ENCODE measurements at regions not wholly inside any gene's neighbourhood (a gene's known extent, or its start where the extent isn't known, plus 50 kb on each side); places are given as distances from the start of the nearest gene placed in this dataset.

DNA sequence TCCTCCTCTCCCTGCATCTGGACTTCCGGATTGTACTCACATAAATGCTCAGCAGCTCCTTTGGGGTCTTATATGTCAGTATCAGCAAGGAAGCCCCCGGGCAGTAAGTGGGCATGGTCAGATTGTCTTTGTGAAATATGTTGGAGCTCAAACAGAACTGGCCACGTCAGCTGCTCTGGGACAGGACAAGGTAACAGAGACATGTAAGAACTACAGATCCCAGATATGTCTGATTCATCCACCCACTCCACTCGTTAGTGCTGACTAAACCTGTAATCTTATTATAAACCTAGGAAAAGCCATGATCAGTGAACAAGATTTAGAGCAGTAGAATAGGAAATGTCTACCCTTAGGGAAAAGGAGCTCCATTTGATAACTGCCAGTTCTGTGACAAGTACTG, 561.8 kb downstream of the CETN3 start:
- H3K56ac ChIP-seq (ENCODE audit: extremely low read depth, insufficient read depth, low read length) = no peak overlapping the region
- H4K20me1 ChIP-seq (ENCODE audit: insufficient read depth, low read length) = no peaks in the 10 kb centered on the region
- H3K79me1 ChIP-seq (ENCODE audit: low read depth in 1 of 2, low read length in 2 of 2) = no peaks in the 10 kb centered on the region
- H4K5ac ChIP-seq (ENCODE audit: low read depth, low read length) = no peak overlapping the region
- no peak overlapping the region for H3K4ac ChIP-seq (ENCODE audit: low read depth, low read length)
- no peak overlapping the region for H3K27ac ChIP-seq (ENCODE audit: insufficient read depth, low read length)
- no peak overlapping the region for H2AK5ac ChIP-seq (ENCODE audit: low read depth, low read length)
- H2BK20ac ChIP-seq (ENCODE audit: low read depth, low read length) = no peak overlapping the region
- CTCF ChIA-PET = no interaction called here
- H2AFZ ChIP-seq (replicated peaks; ENCODE audit: low read length, poor library complexity) = no peak overlapping the region
- no peak overlapping the region for H3K4me2 ChIP-seq (ENCODE audit: low read depth, low read length)
- H4K8ac ChIP-seq (ENCODE audit: low read depth in 2 of 2, low read length in 2 of 2) = no peak overlapping the region
- BruUV-seq (replicated peaks) = no TSS peak
- dilution Hi-C loops (cut with HindIII; ENCODE audit: low sequenced_read_pairs, unreplicated experiment) (no loop called here), in situ Hi-C loops (cut with MboI; ENCODE audit: low sequenced_read_pairs) (no loop called here), intact Hi-C loops (cut with micrococcal nuclease) (no loop called here)
- no peak overlapping the region for H4K91ac ChIP-seq (ENCODE audit: insufficient read depth, low read depth, low read length)
- no peaks in the 10 kb centered on the region for H3K36me3 ChIP-seq (ENCODE audit: control insufficient read depth, insufficient read depth, low read length)
- H3K9me1 ChIP-seq (ENCODE audit: insufficient read depth, low read length) = no peaks in the 10 kb centered on the region
- no peak overlapping the region for H3K23ac ChIP-seq (ENCODE audit: low read depth, low read length)
- no peak overlapping the region for H3K4me3 ChIP-seq (ENCODE audit: insufficient read depth, low read depth, low read length)
- no peak overlapping the region for H2BK120ac ChIP-seq (ENCODE audit: low read depth, low read length)
- H3K27me3 ChIP-seq (ENCODE audit: control insufficient read depth, insufficient read depth, low read length) = no peaks in the 10 kb centered on the region
- no peak overlapping the region for H2BK15ac ChIP-seq (ENCODE audit: low read depth, low read length)
- no peaks in the 10 kb centered on the region for H3K4me1 ChIP-seq (ENCODE audit: control insufficient read depth, insufficient read depth, low read length)
- no peak overlapping the region for H3K14ac ChIP-seq (replicated peaks; ENCODE audit: low read depth, low read length)
- TF ChIP-seq BHLHE40 (IDR thresholded peaks at IDR 0.05; ENCODE audit: low read depth, low read length) = no peak
- no peak for TF ChIP-seq FOS (IDR thresholded peaks at IDR 0.05; ENCODE audit: low read depth, low read length)
- no peak for TF ChIP-seq CEBPB (IDR thresholded peaks at IDR 0.05; ENCODE audit: low read depth, low read length)
- TF ChIP-seq MXI1 (IDR thresholded peaks at IDR 0.05; ENCODE audit: borderline replicate concordance, low read depth, low read length) = no peak
- TF ChIP-seq, protein P1, sequence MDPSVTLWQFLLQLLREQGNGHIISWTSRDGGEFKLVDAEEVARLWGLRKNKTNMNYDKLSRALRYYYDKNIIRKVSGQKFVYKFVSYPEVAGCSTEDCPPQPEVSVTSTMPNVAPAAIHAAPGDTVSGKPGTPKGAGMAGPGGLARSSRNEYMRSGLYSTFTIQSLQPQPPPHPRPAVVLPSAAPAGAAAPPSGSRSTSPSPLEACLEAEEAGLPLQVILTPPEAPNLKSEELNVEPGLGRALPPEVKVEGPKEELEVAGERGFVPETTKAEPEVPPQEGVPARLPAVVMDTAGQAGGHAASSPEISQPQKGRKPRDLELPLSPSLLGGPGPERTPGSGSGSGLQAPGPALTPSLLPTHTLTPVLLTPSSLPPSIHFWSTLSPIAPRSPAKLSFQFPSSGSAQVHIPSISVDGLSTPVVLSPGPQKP (IDR thresholded peaks at IDR 0.05; ENCODE audit: borderline replicate concordance, low read depth, low read length) = no peak
- no peak for TF ChIP-seq POLR2A (IDR thresholded peaks at IDR 0.05; ENCODE audit: low read depth, low read length)
- TF ChIP-seq CHD1 (IDR thresholded peaks at IDR 0.05; ENCODE audit: low read depth, low read length) = no peak
- TF ChIP-seq RAD21 (IDR thresholded peaks at IDR 0.05; ENCODE audit: low read length) = no peak
- no peak for TF ChIP-seq RCOR1 (IDR thresholded peaks at IDR 0.05; ENCODE audit: insufficient replicate concordance, low read length)
- TF ChIP-seq, protein P2, sequence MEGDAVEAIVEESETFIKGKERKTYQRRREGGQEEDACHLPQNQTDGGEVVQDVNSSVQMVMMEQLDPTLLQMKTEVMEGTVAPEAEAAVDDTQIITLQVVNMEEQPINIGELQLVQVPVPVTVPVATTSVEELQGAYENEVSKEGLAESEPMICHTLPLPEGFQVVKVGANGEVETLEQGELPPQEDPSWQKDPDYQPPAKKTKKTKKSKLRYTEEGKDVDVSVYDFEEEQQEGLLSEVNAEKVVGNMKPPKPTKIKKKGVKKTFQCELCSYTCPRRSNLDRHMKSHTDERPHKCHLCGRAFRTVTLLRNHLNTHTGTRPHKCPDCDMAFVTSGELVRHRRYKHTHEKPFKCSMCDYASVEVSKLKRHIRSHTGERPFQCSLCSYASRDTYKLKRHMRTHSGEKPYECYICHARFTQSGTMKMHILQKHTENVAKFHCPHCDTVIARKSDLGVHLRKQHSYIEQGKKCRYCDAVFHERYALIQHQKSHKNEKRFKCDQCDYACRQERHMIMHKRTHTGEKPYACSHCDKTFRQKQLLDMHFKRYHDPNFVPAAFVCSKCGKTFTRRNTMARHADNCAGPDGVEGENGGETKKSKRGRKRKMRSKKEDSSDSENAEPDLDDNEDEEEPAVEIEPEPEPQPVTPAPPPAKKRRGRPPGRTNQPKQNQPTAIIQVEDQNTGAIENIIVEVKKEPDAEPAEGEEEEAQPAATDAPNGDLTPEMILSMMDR (conservative IDR thresholded peaks at IDR 0.05; ENCODE audit: low read depth, low read length) = no peak
- no peak for TF ChIP-seq SMC3 (IDR thresholded peaks at IDR 0.05; ENCODE audit: low read depth, low read length)
- no peak for TF ChIP-seq RFX5 (IDR thresholded peaks at IDR 0.05; ENCODE audit: low read depth, low read length)
- no peak for TF ChIP-seq NFE2L2 (IDR thresholded peaks at IDR 0.05; ENCODE audit: low read depth, low read length)
- no peak for TF ChIP-seq MAFK (IDR thresholded peaks at IDR 0.05; ENCODE audit: low read depth, low read length)
- TF ChIP-seq MAZ (IDR thresholded peaks at IDR 0.05; ENCODE audit: borderline replicate concordance, low read depth, low read length) = no peak
- TF ChIP-seq, protein P3, sequence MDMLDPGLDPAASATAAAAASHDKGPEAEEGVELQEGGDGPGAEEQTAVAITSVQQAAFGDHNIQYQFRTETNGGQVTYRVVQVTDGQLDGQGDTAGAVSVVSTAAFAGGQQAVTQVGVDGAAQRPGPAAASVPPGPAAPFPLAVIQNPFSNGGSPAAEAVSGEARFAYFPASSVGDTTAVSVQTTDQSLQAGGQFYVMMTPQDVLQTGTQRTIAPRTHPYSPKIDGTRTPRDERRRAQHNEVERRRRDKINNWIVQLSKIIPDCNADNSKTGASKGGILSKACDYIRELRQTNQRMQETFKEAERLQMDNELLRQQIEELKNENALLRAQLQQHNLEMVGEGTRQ (IDR thresholded peaks at IDR 0.05; ENCODE audit: low read depth, low read length) = no peak
- no peak overlapping the region for H3K9ac ChIP-seq (ENCODE audit: low read depth, low read length)
- H2BK5ac ChIP-seq (ENCODE audit: low read depth, low read length, poor library complexity, severe bottlenecking) = no peak overlapping the region
- POLR2A ChIA-PET (ENCODE audit: unreplicated experiment) = no interaction called here
- no peak overlapping the region for H3K18ac ChIP-seq (ENCODE audit: low read depth, low read length)
- 0 out of 2 replicates have a peak, but pooled peaks cover 2% of the 10 kb centered on the region for H3K9me3 ChIP-seq (ENCODE audit: control insufficient read depth, insufficient read depth, low read length)
- WGBS, 2 experiments (ENCODE audit: extremely low coverage in 2 of 2, insufficient read length in 1 of 2) = no CpG with 5 or more reads among the region's 4 CpGs
- no peak for ATAC-seq (ENCODE audit: low read depth)
- no peak overlapping the region for H2AK9ac ChIP-seq (replicated peaks; ENCODE audit: low read depth, low read length, poor library complexity)
- DNase-seq = peak; percentile 1
